ENCODE measurements at regions not wholly inside any gene's neighbourhood (a gene's known extent, or its start where the extent isn't known, plus 50 kb on each side); places are given as distances from the start of the nearest gene placed in this dataset.

DNA sequence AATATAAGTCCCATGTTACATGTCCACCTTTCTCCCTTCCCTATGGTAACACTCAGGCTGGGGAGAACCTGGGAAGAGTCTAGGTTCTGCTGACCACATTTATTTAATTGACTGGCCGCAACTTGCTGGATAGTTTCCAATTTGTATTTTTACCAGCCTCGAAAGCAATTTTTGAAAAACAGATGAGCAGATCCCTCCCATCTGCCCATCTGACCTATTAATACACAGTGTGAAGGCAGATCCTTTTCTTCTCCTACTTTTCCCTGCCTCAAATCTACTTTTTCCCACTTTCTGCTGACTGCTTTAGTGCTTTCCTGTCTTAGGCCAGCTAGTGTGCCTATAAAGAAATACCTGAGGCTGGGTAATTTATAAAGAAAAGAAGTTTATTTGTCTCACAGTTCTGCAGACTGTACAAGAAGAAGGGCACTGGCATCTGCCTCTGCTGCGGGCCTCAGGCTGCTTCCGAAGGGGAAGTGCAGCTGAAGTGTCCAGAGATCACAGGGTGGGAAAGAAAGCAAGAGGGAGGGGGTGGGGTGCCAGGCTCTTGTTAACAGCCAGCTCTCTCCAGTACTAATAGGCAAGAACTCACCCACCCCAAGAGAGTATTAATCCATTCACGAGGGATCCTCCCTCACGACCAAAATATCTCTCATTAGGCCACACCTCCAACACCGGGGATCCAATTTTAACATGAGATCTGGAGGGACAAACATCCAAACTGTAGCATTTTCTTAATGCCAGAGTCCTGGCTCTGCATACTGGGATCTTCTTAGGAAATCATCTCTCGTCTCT is 336.0 kb upstream of the IGFBP3 start:
- TF ChIP-seq POLR2AphosphoS5 (IDR thresholded peaks at IDR 0.05; ENCODE audit: borderline replicate concordance, low read depth, low read length) (no peak), EZH2 (IDR thresholded peaks at IDR 0.05) (no peak)

Data from SK-N-MC (cell line).